H1 (cell line): ENCODE measurements at regions not wholly inside any gene's neighbourhood (a gene's known extent, or its start where the extent isn't known, plus 50 kb on each side); places are given as distances from the start of the nearest gene placed in this dataset.

Source experiments
- ASH2L ChIP-seq: fragments of 200-600, 300-600 bp; sonication (generic); IDR thresholded peaks from one replicate; pipeline ENCODE4 v1.7.1; 2017; ENCODE audit warnings: low read length
- CBX5 ChIP-seq: fragments of 300-800, 300-1000 bp; sonication (generic); IDR thresholded peaks from 2 replicates; pipeline ENCODE4 v1.7.1; 2016; ENCODE audit warnings: antibody characterized with exemption, low read length, low read depth
- CHD7 ChIP-seq: fragments of 300-600 bp; sonication (generic); IDR thresholded peaks from 2 replicates; pipeline ENCODE4 v1.7.1; 2012; ENCODE audit warnings: low read length, moderate library complexity, mild to moderate bottlenecking, inconsistent platforms; ENCODE audit not compliant: insufficient replicate concordance
- EZH2 ChIP-seq: fragments of 200-600 bp; sonication (generic); IDR thresholded peaks from 2 replicates; pipeline ENCODE4 v1.7.1; 2012; ENCODE audit warnings: low read depth, mild to moderate bottlenecking, moderate library complexity, low read length, inconsistent platforms; ENCODE audit not compliant: severe bottlenecking
- FOSL1 ChIP-seq: IDR thresholded peaks from 2 replicates; pipeline ENCODE4 v1.6.1; 2011; ENCODE audit warnings: mild to moderate bottlenecking, low read depth, low read length, moderate library complexity; ENCODE audit not compliant: insufficient read depth
- GABPA ChIP-seq: IDR thresholded peaks from 2 replicates; pipeline ENCODE4 v1.6.1; 2011; ENCODE audit warnings: mild to moderate bottlenecking, low read length, moderate library complexity, borderline replicate concordance; ENCODE audit not compliant: insufficient read depth
- KDM4A ChIP-seq: IDR thresholded peaks from one replicate; pipeline ENCODE4 v1.7.1; 2012; ENCODE audit warnings: low read depth, mild to moderate bottlenecking, moderate library complexity, low read length, inconsistent platforms; ENCODE audit not compliant: severe bottlenecking
- NANOG ChIP-seq: IDR thresholded peaks from 2 replicates; pipeline ENCODE4 v1.6.1; 2011; ENCODE audit warnings: low read length, low read depth, mild to moderate bottlenecking, inconsistent platforms; ENCODE audit not compliant: insufficient read depth, poor library complexity, severe bottlenecking
- NRF1 ChIP-seq: IDR thresholded peaks from 2 replicates; pipeline ENCODE4 v1.6.1; 2011; ENCODE audit warnings: mild to moderate bottlenecking, low read depth, low read length, improper control_type of control experiment
- RBBP5 ChIP-seq: IDR thresholded peaks from 2 replicates; pipeline ENCODE4 v1.7.1; 2012; ENCODE audit warnings: low read depth, mild to moderate bottlenecking, inconsistent platforms, low read length, moderate library complexity, borderline replicate concordance
- RXRA ChIP-seq: IDR thresholded peaks from 2 replicates; pipeline ENCODE4 v1.6.1; 2011; ENCODE audit warnings: low read depth, mild to moderate bottlenecking, low read length, moderate library complexity; ENCODE audit not compliant: insufficient read depth
- SUZ12 ChIP-seq: fragments of 200-600 bp; sonication (generic); IDR thresholded peaks from 2 replicates; pipeline ENCODE4 v1.6.1; 2012; ENCODE audit warnings: mild to moderate bottlenecking, inconsistent platforms, low read length, moderate library complexity, mixed read lengths

DNA sequence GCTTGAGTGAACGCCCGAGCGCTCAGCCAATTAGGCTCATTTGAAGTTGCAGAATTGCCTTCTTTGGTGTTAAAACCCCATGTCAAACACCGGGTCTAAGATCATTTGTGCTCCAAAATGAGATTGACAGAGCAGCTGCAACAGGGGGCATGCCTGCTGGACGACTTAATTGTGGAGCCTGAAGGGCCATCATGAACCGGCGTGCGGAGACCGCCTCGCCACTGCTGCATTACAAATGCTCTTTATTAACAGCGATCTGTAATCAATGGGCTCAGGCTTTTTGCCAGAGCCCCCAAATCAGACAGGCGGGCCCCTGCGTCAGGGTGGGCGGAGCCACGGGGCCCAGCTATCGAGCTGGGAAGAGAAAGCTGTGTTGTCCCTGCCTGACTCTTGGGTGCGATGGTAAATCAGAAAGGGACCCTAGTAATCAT lies 183.2 kb downstream of the SIM1 start (continued):
- TF ChIP-seq NRF1 (no peak), EZH2 (no peak), RBBP5 (no peak; the same call in 1 of the 2 replicates), KDM4A (no peak), SUZ12 (no peak), CHD7 (no peak), ASH2L (peak; percentile 87), FOSL1 (no peak), RXRA (no peak), NANOG (peak; percentile 81), GABPA (no peak), CBX5 (no peak)
